Fibroblast of the conjunctiva (primary cell): ENCODE measurements at regions not wholly inside any gene's neighbourhood (a gene's known extent, or its start where the extent isn't known, plus 50 kb on each side); places are given as distances from the start of the nearest gene placed in this dataset.
"Not testable (repeated sequence)": the region's sequence is repeated elsewhere in the genome, so short reads cannot be mapped to it uniquely, and the experiment has no call there.

ENCODE experiments used
- DNase-seq: peaks from one replicate; pipeline ENCODE4 v3.0.0-alpha.2; 2010; ENCODE audit warnings: low read depth

DNA sequence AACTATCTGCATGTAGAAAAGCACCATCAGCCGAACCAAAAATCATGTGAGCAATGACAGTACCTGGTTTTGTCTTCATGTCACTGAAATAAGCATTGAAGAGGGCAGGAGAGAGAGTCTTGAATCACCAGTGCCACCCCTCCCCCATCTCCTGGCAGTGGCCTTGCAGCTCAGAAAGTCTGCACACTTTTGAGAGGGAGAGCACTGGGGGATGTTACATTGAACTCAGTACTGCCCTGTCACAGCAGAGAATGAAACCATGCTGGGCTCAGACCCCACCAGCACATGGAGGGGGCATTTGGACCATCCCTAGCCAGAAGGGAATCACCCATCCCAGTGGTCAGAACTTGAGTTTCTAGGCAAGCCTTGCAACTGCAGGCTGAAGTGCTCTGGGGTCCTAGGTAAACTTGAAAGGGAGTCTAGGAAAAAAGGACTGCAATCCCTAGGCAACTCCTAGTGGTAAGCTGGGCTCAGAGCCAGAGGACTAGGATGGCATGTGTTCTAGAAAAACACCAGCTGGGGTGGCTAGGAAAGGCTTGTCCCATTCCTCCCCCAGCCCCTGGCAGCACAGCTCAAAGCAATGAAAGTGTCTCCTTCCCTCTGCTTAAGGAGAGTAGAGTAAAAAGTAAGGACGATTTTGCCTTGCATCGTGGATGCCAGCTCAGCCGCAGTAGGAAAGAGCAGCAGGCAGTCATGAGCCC is 259.9 kb upstream of the MYT1L start:
- DNase-seq = no peak

DNA sequence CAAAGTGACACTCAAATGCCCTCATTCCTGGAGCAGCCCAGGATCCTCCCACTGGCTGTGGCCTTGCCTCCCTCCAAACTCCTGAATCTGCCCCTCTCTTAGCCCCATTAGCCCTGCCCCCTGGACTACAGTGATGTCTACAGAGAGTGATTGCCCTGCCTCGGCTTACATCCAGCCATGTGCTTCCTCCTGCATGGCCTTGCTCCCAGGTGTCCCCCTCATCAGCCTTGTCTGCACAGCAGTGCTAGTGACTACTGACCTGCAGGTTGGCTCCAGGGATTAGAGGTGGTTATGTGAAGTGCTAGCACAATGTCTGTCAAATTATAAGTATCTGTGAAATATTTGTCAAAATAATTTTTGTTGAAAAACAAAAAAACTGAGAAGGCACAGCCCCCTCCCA is 259.1 kb upstream of the MYT1L start:
- no peak for DNase-seq

DNA sequence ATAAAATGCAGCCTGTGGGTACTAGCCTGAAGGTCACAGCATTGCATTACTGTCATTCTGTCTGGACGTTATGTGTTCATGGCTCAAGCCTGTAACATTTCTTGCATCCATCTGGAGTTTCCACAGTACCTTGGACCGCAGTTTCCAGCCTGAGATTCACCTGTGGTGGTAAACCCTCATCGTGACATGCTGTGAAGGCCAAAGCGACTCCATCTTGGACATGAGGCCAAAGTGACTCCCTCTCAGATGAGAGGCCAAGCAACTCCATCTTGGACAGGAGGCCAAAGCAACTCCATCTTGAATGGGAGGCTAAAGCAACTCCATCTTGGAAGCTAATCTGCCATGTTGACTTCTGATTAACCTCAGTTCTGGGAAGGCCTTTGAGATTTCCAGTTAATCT is 257.7 kb upstream of the MYT1L start:
- DNase-seq = no peak

DNA sequence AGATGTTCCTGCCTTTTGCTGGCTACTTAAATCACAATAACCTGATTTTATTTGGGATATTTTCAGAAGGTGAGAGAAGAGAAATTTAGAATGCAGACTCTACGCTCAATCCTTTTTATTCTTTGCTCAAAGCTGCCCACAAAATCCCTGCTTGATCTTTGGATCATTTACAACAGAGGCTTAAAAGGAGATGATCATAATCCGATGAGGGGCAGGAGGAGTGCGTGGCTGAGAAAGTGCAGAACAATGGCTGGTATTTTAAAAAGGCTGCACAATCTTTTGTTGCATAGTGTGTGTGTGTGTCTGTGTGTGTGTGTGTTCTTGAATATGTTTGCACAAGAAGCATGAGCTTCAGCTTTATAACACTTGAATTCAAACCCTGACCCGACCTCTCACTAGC is 256.3 kb upstream of the MYT1L start:
- no peak for DNase-seq

DNA sequence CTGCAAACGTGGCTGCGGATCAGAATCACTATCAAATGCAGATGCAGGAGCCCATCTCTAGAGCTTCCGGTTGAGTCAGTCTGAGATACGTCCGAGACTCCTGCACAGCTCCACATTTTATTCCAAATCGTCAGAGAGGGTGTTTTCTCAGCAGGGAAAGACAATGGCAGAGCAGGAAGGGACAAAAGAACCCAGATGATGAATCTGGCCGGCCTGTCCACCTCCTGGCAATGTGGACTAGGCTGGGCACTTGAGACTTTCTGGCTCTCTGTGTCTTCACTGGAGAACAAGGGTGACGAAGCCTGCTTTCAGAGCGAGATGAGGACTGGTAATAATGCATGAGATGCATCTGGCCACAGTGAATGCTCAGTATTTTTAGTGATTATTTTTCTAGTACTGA is 255.9 kb upstream of the MYT1L start:
- DNase-seq = no peak

DNA sequence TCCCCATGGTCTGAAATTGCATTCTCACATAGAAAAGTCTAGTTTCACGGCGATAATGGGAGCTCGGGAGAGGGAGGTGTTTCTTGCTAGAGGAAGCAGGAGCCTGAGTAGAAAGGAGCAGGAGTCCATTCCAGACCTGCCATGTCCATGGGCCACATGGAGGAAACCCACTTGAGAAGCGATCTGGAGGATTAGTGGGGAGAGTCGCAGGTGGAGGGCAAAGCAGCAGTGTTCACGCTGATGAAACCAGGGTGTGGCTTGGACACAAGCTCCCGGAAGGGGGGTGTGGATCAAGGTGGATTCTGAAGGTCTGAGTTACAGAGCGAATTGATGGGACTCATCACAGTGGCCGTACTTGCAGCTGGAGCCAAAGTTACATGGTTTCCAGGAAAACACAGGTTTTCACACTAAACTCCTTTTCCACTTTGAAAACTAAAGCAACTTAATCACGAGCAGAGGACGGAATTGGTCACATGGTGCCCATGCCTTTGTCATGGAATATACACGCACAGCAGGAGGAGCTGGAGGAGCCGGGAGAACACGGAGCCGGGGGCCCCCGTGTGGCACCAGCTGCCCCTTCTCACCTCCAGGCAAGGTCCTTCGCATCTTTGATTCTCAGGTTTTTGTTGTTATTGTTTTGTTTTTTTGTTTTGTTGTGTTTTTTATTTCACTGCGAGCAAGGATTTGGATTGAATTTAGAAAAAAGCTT is 255.1 kb upstream of the MYT1L start:
- no peak for DNase-seq

DNA sequence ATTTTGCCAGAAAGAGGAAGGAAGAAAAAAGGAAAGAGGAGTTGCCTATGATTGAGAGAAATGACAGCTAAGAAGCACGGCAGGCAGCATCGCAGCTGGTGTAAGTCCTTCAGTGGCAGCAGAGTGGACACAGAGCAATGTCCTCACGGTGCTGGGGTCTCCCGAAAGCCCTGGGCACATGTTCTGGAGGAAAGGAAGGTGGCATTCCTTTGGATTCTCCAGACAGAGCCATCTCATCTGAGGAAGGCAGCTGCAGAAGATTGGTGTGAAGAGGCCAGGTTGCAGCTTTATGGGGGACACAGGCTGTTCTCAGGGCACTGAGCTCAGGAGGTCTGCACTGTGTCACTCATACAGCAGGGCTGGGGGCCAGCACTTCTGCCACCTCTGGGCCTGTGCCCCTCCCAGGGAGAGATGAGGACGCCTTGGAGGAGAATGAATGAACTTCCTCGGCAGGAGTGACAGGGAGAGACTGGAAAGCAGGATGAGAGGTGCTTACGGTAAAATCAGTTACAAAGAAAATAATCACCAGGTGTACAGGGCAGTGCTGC is 252.0 kb upstream of the MYT1L start:
- DNase-seq = no peak

DNA sequence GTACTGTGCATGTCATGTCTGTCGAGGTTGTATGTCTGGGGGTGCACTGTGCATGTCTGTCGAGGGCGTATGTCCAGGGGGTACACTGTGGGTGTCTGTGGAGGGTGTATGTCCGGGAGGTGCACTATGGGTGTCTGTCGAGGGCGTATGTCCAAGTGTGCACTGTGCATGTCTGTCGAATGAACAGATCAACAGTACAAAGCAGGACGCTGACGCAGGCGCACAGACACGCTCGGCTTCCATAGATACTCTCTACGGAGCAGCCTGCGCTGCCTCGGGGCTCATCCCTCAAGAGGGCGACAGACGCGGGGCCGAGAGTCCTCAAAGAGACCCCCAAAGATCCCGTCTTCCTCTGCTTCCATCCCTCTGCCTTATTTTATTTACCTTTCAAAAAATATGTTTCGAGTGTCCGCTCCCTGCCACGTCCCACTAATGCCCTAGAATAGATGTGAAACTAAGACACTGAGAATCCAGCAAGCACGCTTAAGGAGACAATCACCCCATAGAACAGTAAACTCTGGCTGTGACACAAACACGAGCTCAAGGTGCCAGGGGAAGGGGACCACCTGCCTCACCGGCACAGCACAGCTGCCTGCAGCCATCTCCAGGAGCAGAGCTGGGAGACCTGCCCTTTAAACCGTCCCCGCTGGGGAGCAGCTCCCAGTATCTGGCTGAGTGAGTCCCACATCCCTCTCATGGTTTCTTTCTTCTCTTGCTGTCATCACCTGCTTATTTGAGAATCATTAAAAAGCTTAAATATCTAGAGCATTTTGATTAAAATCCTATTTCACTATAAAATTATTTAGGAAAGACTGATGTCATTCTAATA is 250.5 kb upstream of the MYT1L start:
- DNase-seq = no peak

DNA sequence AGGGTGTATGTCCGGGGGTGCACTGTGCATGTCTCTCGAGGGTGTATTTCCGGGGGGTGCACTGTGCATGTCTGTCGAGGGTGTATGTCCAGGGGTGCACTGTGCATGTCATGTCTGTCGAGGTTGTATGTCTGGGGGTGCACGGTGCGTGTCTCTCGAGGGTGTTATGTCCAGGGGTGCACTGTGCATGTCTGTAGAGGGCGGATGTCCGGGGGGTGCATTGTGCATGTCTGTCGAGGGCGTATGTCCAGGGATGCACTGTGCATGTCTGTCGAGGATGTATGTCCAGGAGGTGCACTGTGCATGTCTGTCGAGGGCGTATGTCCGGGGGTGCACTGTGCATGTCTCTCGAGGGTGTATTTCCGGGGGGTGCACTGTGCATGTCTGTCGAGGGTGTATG is 249.8 kb upstream of the MYT1L start:
- DNase-seq = not testable (repeated sequence)

DNA sequence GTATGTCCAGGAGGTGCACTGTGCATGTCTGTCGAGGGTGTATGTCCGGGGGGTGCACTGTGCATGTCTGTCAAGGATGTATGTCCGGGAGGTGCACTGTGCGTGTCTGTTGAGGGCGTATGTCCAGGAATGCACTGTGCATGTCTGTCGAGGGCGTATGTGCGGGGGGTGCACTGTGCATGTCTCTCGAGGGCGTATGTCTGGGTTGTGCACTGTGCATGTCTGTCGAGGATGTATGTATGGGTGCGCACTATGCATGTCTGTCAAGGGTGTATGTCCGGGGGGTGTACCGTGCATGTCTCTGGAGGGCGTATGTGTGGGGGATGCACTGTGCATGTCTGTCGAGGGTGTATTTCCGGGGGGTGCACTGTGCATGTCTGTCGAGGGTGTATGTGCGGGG is 249.3 kb upstream of the MYT1L start:
- DNase-seq = no peak

DNA sequence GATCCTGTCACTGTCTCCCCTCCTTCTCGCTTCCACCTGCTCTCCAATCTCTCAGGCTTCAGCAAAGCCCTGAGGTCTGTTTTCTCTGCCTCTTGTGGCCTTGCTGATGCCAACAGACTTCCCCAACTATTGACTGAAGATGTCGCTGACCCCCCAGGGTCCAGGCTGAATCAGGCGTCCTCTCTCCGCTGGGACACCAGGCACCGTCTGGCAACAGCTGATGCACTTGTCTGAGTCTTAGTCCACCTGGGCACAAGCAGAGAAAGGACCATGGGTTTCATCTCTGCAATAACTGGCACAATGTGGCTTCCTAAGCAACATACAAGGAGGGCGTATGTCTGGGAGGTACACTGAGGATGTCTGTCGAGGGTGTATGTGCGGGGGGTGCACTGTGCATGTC is 248.7 kb upstream of the MYT1L start:
- DNase-seq = no peak

DNA sequence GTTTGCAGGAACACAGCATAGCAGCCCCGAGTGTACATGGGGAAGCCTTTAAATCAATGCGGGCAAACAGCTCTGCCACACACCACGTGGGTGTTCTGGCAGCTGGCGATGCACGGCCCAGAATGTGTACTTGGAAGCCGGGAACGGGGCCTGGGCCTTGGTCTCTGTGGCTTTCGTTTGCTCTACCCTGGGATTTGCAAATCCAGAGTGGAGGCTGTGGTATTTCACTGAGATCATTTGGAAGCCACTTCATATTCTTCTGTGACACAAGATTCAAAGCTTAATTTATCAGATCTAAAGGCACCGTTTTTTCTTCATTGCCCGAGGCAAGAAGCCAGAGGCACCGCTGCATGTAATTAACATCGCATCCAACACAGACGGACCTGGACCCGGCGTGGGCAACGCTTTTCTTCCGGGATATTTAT is 246.3 kb upstream of the MYT1L start:
- DNase-seq = no peak

DNA sequence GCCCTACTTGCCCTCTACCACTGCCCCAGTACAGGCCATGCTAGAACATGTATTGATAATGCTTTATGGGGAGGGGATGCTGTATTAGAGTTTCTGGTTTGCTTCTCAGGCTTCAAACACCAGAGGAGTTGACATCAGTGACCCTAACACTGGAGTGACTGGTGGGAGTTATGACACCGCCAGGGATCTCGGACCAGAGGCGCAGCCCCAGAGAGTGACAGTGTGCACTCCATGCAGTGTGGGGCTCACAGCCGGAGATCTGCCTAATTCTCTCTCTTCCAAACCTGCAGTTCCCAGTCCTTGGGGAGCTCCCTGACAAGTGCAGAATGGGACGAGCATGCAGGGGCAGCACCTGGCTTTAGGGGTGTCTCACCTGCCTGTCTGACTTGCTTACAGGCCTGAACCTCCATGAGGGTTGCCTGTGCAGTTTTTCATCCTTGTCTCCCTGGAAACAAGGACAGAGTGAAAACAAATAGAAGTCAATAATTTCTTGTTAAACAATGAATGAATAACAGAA is 244.9 kb upstream of the MYT1L start:
- DNase-seq = no peak

DNA sequence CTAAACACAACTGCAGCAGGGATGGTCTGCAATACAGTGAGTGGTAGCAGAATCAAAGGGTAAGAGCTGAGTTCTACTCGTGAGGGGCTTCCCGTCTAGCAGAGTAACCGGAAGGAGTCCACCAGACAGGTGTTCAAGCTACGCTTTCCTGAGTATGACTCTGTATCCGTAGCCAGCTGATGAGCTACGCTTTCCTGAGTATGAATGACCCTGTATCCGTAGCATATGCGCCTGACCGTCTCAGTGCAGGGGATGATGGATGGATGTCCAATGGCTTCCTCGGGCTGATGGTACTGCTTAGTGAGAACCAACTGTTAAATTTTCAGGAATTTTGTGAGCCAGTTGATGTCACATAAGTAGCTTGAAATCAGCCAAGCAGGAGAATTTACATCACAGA is 244.1 kb upstream of the MYT1L start:
- no peak for DNase-seq

DNA sequence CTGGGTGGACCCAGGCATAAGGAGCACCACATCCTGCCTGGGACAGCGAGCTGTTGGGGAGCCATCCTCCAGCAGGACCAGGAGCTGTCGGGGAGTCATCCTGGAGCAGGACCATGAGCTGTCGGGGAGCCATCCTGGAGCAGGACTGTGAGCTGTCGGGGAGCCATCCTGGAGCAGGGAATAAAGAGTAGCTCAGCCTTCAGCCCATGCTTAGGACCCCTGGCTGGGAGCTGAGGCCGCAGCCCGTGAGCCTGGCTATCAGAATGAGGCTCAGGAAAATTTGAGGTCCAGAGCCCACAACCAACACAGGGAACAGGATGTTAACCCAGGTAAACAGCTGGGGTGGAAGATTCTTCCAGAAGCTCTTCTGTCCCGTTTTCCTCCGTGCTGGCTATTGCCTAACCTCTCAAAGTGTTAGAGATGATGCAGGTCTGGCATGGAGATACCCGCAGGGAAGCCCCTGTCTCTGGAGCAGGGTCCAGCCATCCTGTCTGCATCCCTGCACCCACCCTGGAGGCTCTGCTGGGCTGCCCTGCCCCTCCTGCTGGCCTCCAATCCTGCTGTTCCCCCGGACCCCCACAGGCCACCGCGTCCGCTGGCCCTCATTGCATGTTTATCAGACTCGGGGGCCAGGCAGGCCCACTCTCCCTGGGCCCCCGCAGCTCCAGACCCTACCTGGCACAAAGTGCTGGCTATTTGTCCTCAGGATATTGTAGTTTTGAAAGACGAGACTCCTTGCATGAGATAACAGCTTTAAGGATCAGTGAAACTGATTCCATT is 243.5 kb upstream of the MYT1L start:
- no peak for DNase-seq

DNA sequence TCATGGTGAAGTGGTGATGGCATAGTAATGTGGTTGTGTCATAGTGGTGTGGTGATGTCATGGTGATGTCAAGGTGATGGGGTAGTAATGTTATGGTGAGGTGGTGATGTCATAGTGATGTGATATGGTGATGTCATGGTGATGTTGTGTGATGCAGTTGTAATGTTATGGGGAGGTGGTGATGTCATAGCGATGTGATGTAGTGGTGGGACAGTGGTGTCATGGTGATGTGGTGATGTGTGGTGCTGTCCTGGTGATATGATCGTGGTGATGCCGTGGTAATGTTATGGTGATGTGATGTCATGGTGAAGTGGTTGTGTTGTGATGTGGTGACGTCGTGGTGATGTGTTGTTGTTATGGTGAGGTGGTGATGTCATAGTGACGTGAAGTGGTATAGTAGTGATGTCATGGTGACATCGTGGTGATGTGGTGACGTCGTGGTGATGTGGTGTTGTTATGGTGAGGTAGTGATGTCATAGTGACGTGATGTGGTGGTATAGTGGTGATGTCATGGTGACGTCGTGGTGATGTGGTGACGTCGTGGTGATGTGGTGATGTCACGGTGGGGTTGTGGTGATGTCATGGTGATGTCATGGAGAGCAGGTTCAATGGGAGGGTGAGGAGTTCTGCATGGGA is 242.7 kb upstream of the MYT1L start:
- no peak for DNase-seq

DNA sequence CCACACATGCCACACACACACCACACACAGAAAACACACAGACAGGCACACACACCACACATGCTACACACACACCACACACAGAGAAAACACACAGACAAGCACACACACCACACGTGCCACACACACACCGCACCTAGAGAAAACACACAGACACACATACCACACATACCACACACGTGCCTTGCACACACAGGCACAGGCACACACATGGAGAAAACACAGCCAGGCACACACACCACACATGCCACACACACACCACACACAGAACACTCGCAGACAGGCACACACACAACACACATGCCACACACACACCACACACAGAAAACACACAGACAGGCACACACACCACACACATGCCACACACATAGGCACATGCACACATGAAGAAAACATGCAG is 242.1 kb upstream of the MYT1L start:
- DNase-seq = no peak

DNA sequence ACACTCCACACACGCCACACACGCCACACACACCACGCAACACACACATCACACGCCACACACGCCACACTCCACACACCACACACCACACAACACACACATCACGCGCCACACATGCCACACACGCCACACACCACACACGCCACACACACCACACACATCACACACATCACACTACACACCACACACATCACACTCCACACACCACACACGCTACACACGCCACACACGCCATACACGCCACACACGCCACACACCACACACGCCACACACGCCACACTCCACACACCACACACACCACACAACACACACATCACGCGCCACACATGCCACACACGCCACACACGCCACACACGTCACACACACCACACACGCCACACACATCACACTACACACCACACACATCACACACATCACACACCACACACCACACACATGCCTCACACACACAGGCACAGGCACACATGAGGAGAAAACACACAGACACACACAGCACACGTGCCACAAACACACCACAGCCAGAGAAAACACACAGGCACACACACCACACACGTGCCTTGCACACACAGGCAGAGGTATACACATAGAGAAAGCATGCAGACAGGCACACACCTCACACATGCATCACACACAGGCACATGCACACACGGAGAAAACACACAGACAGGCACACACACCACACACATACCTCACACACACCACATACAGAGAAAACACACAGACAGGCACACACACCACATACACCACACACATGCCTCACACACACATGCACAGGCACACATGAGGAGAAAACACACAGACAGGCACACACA is 241.5 kb upstream of the MYT1L start:
- DNase-seq = no peak

DNA sequence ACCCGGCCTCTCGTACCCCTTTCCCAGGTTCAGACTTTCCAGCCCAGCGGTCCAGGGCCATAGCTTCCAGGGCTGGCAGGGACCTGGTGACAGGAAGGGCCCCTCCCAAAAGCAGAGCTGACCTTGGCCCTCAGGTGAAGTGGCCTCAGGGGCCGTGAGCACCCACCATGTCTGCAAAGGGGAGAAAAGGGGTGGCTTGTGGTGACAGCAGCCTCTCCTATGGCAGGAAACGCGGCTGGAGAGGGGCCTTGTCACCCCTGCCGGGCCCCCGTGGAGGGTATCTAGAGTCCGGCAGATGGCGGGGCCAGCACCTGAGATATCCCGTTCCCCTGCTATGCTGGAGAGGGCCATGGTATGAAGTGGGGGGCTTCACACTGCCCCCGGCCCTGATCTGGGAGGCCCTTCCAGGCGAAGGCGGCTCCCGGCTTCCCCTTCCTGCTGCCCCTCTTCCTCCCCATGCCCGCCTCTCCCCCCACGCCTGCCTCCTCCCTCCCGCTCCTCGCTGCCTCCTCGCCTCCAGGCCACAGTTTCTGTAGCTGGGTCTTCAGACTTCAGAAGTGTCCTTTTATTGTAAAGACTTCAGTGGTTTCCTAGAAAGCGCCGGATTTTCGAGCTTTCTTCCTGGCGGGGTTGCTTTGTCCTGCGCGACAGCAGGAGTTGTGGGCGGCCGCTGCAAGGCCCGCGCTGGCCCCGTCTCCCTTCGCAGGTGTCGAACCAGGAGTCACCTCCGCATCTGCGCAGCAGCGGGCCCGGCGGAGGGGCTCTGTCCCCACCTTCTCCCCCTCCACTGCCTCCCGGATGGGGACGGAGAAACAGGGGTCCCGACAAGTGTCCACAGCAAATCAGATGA is 240.5 kb upstream of the MYT1L start:
- no peak for DNase-seq
